Esophagus muscularis mucosa (tissue), 3 donors: ENCODE measurements at regions not wholly inside any gene's neighbourhood (a gene's known extent, or its start where the extent isn't known, plus 50 kb on each side); places are given as distances from the start of the nearest gene placed in this dataset.

ENCODE experiments used
- CTCF ChIP-seq, 3 experiments: fragments of 200-600 bp in 2 of 3; fragments of 450-650 bp in 1 of 3; sonication (generic) in 2 of 3; IDR thresholded peaks; one replicate each; pipeline ENCODE4 v1.5.1; 2017 to 2019; ENCODE audit warnings: antibody characterized with exemption in 3 of 3, mild to moderate bottlenecking in 2 of 3, moderate library complexity in 1 of 3
- POLR2A ChIP-seq: fragments of 450-650 bp; IDR thresholded peaks from one replicate; pipeline ENCODE4 v1.6.1; 2017; ENCODE audit warnings: antibody characterized with exemption, moderate library complexity, mild to moderate bottlenecking, low read depth
- POLR2AphosphoS5 ChIP-seq, 2 donors: sonication (generic); formaldehyde crosslinking; IDR thresholded peaks; one replicate each; pipeline ENCODE4 v1.6.1; 2017; ENCODE audit warnings: antibody characterized with exemption in 2 of 2

GRCh38 chr1:96918406-96918805, 196.8 kb downstream of the PTBP2 start:
- no peak for TF ChIP-seq CTCF (IDR thresholded peaks at IDR 0.05)
- TF ChIP-seq POLR2A = no peak
- TF ChIP-seq POLR2AphosphoS5 (IDR thresholded peaks at IDR 0.05) = no peak
